PC-9 (cell line): ENCODE measurements at regions not wholly inside any gene's neighbourhood (a gene's known extent, or its start where the extent isn't known, plus 50 kb on each side); places are given as distances from the start of the nearest gene placed in this dataset.

Experiments used
- BruUV-seq: library from RNA; stranded (reverse); fragments of 400-500 nt; replicated peaks from 2 replicates; lab custom pipeline; 2021; lab: Mats Ljungman, UMichigan
- CTCF ChIA-PET: fragments of 300-600 bp; sonication (Branson Sonifier 250); formaldehyde crosslinking; loops from one replicate; lab custom pipeline; 2022; ENCODE audit warnings: antibody characterized with exemption; lab: Charles Lee
- POLR2A ChIA-PET: fragments of 300-600 bp; sonication (Branson Sonifier 250); formaldehyde crosslinking; loops from one replicate; lab custom pipeline; 2022; ENCODE audit warnings: antibody characterized with exemption; ENCODE audit not compliant: unreplicated experiment; lab: Charles Lee
- DNase-seq, 2 experiments: peaks; one replicate each; pipeline versions ENCODE4 v3.0.0 to v3.0.0-alpha.2; 2015 to 2022; ENCODE audit warnings: mixed read lengths in 1 of 2
- H2AFZ ChIP-seq: fragments of 200-600 bp; sonication (generic); 2 replicates; pipeline ENCODE4 v1.8.1; 2017; ENCODE audit warnings: antibody characterized with exemption
- H3F3A ChIP-seq: fragments of 200-600 bp; sonication (generic); 2 replicates; pipeline ENCODE4 v1.8.1; 2017; ENCODE audit warnings: antibody characterized with exemption, mild to moderate bottlenecking, low read depth; ENCODE audit not compliant: insufficient read depth
- H3K27ac ChIP-seq: fragments of 200-600 bp; sonication (generic); 2 replicates; pipeline ENCODE4 v1.6.1; 2016; ENCODE audit warnings: mixed run types
- H3K27me3 ChIP-seq: fragments of 200-600 bp; sonication (generic); 2 replicates; pipeline ENCODE4 v1.6.1; 2016; ENCODE audit warnings: low read depth, mixed run types; ENCODE audit not compliant: insufficient read depth
- H3K36me3 ChIP-seq: fragments of 200-600 bp; sonication (generic); 2 replicates; pipeline ENCODE4 v1.6.1; 2016; ENCODE audit warnings: low read depth, mixed run types
- H3K4me1 ChIP-seq: fragments of 200-600 bp; sonication (generic); replicated peaks from 2 replicates; pipeline ENCODE4 v1.6.1; 2016; ENCODE audit warnings: mixed run types; ENCODE audit not compliant: insufficient read depth
- H3K4me2 ChIP-seq: fragments of 200-600 bp; sonication (generic); 2 replicates; pipeline ENCODE4 v1.6.1; 2017; ENCODE audit warnings: mixed run types
- H3K4me3 ChIP-seq: fragments of 200-600 bp; sonication (generic); 2 replicates; pipeline ENCODE4 v1.6.1; 2016; ENCODE audit warnings: mixed run types
- H3K79me2 ChIP-seq: fragments of 200-600 bp; sonication (generic); 2 replicates; pipeline ENCODE4 v1.6.1; 2017; ENCODE audit warnings: low read depth, mixed run types
- H3K9me2 ChIP-seq: fragments of 200-600 bp; sonication (generic); 2 replicates; pipeline ENCODE4 v1.8.1; 2017; ENCODE audit warnings: mild to moderate bottlenecking; ENCODE audit not compliant: insufficient read depth
- H3K9me3 ChIP-seq: fragments of 200-600 bp; sonication (generic); 2 replicates; pipeline ENCODE4 v1.8.1; 2016; ENCODE audit warnings: low read depth; ENCODE audit not compliant: insufficient read depth
- H4K20me1 ChIP-seq: fragments of 200-600 bp; sonication (generic); 2 replicates; pipeline ENCODE4 v1.8.1; 2017; ENCODE audit not compliant: insufficient read depth
- EZH2 ChIP-seq: fragments of 200-600 bp; sonication (generic); IDR thresholded peaks from 2 replicates; pipeline ENCODE4 v1.8.0; 2017; ENCODE audit warnings: antibody characterized with exemption, low read depth
- intact Hi-C: fragments of 100-400 bp; cut with micrococcal nuclease; formaldehyde crosslinking; loops from one replicate; pipeline ENCODE4 v1.10.0; 2022; ENCODE audit not compliant: unreplicated experiment
- TF ChIP-seq, protein P1 (sequence below): fragments of 200-600 bp; sonication (generic); conservative IDR thresholded peaks from 2 replicates; pipeline ENCODE4 v1.6.1; 2017; ENCODE audit warnings: mixed run types, antibody characterized with exemption, mild to moderate bottlenecking, moderate library complexity

DNA sequence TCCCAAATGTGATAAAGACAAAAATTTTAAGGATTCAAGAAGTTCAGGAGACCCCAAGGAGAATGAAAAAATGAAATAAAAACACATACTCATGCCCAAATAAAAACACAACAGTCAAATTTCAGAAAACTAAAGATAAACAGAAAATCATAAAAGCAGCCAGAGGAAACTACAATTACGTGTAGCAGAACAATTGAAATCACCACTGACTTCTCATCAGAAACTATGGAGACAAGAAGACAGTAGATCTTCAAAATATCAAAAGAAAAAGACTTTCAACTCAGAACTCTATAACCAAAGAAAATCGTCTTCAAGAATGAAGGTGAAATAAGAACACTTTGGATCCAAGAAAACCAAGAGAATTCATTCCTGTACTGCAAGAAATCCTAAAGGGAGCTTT, 54.9 kb downstream of the DIO3 start:
- peaks cover 21% of the 10 kb centered on the region; the same call in 1 of the 2 replicates for H3K27me3 ChIP-seq
- no TSS peak for BruUV-seq
- no peaks in the 10 kb centered on the region for H4K20me1 ChIP-seq
- no peaks in the 10 kb centered on the region for H3K9me2 ChIP-seq
- H3K9me3 ChIP-seq = no peaks in the 10 kb centered on the region
- CTCF ChIA-PET = no interaction called here
- H3K4me2 ChIP-seq = no peak overlapping the region
- peaks cover 5% of the 10 kb centered on the region for H3F3A ChIP-seq
- H2AFZ ChIP-seq = no peak overlapping the region
- H3K36me3 ChIP-seq = no peaks in the 10 kb centered on the region
- H3K4me3 ChIP-seq = no peak overlapping the region
- H3K79me2 ChIP-seq = no peaks in the 10 kb centered on the region
- TF ChIP-seq, protein P1, sequence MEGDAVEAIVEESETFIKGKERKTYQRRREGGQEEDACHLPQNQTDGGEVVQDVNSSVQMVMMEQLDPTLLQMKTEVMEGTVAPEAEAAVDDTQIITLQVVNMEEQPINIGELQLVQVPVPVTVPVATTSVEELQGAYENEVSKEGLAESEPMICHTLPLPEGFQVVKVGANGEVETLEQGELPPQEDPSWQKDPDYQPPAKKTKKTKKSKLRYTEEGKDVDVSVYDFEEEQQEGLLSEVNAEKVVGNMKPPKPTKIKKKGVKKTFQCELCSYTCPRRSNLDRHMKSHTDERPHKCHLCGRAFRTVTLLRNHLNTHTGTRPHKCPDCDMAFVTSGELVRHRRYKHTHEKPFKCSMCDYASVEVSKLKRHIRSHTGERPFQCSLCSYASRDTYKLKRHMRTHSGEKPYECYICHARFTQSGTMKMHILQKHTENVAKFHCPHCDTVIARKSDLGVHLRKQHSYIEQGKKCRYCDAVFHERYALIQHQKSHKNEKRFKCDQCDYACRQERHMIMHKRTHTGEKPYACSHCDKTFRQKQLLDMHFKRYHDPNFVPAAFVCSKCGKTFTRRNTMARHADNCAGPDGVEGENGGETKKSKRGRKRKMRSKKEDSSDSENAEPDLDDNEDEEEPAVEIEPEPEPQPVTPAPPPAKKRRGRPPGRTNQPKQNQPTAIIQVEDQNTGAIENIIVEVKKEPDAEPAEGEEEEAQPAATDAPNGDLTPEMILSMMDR = no peak
- TF ChIP-seq EZH2 = no peak
- DNase-seq = no peak
- no peaks in the 10 kb centered on the region for H3K4me1 ChIP-seq
- H3K27ac ChIP-seq = no peak overlapping the region
- intact Hi-C loops = no loop called here
- POLR2A ChIA-PET = no interaction called here

DNA sequence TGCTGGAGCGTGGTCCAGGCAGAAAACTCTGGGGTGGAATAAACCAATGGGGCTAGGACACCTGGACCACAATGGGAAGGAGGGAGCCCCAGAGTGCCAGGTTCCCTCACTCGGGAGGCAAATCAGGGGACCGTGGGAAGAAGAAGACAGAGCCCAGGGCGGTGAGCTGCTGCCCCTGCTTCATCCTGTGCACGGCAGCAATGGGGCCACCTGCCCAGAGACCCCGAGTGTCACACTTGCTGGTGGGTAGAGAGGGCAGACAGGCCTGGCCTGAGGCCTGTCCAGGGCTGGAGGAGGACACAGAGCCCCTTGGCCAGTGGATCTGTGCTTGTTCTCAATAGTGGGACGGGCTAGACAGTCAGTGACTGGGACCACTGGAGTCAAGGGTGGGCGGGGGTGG, 58.2 kb downstream of the DIO3 start:
- intact Hi-C loops = no loop called here
- peaks cover 5% of the 10 kb centered on the region for H3F3A ChIP-seq
- H3K27ac ChIP-seq = no peak overlapping the region
- no peaks in the 10 kb centered on the region for H3K9me3 ChIP-seq
- no TSS peak for BruUV-seq
- no peak overlapping the region for H3K4me2 ChIP-seq
- TF ChIP-seq, protein P1 = no peak
- no peak for TF ChIP-seq EZH2
- no peaks in the 10 kb centered on the region for H4K20me1 ChIP-seq
- H3K4me1 ChIP-seq = peaks cover 10% of the 10 kb centered on the region
- DNase-seq = no peak
- ChIA-PET CTCF (no interaction called here), POLR2A (no interaction called here)
- no peaks in the 10 kb centered on the region for H3K36me3 ChIP-seq
- H2AFZ ChIP-seq = no peak overlapping the region
- H3K4me3 ChIP-seq = no peak overlapping the region
- H3K27me3 ChIP-seq = peaks cover 8% of the 10 kb centered on the region; the same call in 1 of the 2 replicates
- no peaks in the 10 kb centered on the region for H3K79me2 ChIP-seq
- no peaks in the 10 kb centered on the region for H3K9me2 ChIP-seq

DNA sequence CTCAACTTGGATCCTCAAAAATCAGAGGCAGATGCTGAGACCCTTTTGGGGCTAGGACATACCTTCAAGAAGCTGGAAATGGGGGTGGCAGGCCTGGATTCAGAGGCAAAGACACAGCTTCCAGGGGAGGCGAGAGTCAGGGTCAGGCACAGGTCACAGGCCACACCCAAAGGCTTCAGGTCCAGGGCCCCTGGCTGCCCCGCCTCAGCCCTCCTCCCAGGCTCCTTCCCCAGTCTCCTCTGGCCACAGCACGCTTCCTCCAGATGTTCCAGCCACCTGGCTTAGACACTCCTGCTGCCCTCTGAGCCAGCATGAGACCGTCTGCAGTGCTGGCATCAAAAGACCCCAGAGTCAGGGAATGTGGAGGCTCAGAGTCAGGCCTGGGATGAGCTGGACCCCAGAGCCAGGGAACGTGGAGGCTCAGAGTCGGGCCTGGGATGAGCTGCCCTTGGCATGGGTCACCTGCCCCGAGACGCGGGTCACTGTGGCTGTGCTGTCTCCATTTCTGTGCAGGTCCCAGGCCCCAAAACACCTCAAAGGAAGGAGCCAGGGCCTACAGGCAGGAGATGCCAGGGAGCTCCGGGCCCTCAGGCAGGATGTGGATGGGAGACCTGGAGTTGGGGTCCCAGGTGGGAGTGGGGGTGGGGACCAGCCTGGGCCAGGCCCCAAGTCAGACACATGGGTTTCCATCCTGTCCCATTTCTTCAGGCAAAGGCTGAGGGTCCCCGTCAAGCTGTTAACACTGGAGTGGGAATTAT, 58.9 kb downstream of the DIO3 start:
- no peaks in the 10 kb centered on the region for H3K9me2 ChIP-seq
- TF ChIP-seq, protein P1 = no peak
- TF ChIP-seq EZH2 = no peak
- H3K27ac ChIP-seq = no peak overlapping the region
- ChIA-PET CTCF (interaction anchor here (0.7 kb wide), 1 partner anchor 1476 kb away, joined by 3 read pairs; no protein-coding TSS in a partner anchor), POLR2A (no interaction called here)
- no peaks in the 10 kb centered on the region for H3K79me2 ChIP-seq
- no peak overlapping the region for H3K4me2 ChIP-seq
- H2AFZ ChIP-seq = no peak overlapping the region
- BruUV-seq = no TSS peak
- H3K27me3 ChIP-seq = 0 out of 2 replicates have a peak, but pooled peaks cover 4% of the 10 kb centered on the region
- no peaks in the 10 kb centered on the region for H3K9me3 ChIP-seq
- DNase-seq = no peak
- no peak overlapping the region for H3K4me3 ChIP-seq
- intact Hi-C loops = loop anchor here (10.0 kb wide), 3 partner anchors 285 to 1235 kb away; partner anchors contain the start of genes CINP and TECPR2
- no peaks in the 10 kb centered on the region for H4K20me1 ChIP-seq
- H3K4me1 ChIP-seq = peaks cover 11% of the 10 kb centered on the region
- H3K36me3 ChIP-seq = no peaks in the 10 kb centered on the region
- H3F3A ChIP-seq = peaks cover 5% of the 10 kb centered on the region
